GM12872 (cell line): ENCODE measurements at regions not wholly inside any gene's neighbourhood (a gene's known extent, or its start where the extent isn't known, plus 50 kb on each side); places are given as distances from the start of the nearest gene placed in this dataset.

Experiments used
- TF ChIP-seq, protein P1 (sequence below): IDR thresholded peaks from 3 replicates; pipeline ENCODE4 v1.5.1; 2011; ENCODE audit warnings: low read depth, mild to moderate bottlenecking, low read length, moderate library complexity; ENCODE audit not compliant: insufficient read depth

DNA sequence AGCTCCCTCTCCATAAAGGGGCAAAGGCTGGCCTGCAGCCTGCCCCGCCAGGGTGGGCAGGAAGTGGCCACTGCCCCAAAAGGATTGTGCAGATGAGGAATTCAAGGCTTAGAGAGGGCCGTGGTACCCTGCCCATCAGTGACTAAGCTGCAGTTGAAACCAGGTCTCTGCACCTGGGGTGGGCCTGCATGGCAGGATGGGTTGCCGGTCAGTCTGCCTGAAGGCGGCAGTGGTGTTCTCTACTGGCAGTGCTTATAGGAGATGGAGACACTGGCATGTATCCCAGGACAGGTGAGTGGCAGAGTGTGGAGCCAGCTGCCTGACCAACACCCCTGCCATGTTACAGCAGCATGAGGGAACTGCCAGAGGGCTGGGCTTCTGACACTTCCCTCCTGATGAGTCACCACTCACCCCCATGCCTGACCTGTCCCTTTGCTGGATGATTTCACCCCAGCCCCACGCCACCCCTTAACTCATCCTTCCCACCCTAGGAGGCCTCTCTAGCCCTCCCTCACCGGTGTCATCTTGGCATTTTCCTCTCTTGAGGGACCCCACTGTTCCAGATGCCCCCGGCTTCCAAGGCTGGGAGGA is 70.2 kb upstream of the LMO1 start:
- TF ChIP-seq, protein P1, sequence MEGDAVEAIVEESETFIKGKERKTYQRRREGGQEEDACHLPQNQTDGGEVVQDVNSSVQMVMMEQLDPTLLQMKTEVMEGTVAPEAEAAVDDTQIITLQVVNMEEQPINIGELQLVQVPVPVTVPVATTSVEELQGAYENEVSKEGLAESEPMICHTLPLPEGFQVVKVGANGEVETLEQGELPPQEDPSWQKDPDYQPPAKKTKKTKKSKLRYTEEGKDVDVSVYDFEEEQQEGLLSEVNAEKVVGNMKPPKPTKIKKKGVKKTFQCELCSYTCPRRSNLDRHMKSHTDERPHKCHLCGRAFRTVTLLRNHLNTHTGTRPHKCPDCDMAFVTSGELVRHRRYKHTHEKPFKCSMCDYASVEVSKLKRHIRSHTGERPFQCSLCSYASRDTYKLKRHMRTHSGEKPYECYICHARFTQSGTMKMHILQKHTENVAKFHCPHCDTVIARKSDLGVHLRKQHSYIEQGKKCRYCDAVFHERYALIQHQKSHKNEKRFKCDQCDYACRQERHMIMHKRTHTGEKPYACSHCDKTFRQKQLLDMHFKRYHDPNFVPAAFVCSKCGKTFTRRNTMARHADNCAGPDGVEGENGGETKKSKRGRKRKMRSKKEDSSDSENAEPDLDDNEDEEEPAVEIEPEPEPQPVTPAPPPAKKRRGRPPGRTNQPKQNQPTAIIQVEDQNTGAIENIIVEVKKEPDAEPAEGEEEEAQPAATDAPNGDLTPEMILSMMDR, result no peak

- TF ChIP-seq, protein P1, result no peak
Measured at GRCh38 chr11:8333376-8333775, 69.7 kb upstream of the LMO1 start.

DNA sequence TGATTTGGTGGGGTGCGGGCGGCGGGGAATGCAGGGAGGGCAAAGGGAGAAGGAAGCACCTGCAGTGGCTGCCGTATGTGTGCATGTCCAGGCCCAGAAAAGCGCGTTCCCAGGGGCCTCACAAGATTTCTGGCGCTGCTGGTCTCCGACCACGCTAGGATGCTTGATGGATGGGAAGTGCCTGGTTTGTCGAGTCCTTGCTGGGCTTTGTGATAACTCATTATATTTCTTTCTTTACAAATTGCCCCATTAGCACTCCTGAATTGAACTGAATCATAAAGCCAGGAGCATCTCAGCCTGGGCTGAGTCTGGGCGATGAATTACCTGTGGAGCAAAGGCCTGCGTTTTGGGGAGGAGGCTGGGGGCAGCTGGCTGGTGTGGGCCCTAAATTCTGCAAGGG is 69.2 kb upstream of the LMO1 start:
- TF ChIP-seq, protein P1, result no peak

DNA sequence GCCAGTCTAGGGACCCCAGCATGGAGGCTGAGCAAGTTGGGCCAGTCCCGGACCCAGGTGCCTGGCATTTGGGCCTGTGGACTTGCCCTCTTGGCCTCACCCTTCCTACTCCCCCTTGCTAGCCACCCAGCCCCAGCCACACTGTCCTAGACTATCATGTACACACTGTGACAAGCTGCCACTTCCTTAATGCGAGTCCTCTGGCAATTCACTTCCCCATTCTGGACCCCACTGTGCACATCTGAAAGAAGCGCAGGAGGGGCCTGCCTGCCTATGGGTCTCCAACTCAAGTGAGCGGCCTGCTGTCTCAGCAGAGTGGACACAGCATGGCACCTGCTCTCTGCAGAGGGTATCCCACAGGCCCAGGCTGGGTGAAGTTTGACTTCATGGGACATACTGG is 68.5 kb upstream of the LMO1 start:
- TF ChIP-seq, protein P1, result no peak

DNA sequence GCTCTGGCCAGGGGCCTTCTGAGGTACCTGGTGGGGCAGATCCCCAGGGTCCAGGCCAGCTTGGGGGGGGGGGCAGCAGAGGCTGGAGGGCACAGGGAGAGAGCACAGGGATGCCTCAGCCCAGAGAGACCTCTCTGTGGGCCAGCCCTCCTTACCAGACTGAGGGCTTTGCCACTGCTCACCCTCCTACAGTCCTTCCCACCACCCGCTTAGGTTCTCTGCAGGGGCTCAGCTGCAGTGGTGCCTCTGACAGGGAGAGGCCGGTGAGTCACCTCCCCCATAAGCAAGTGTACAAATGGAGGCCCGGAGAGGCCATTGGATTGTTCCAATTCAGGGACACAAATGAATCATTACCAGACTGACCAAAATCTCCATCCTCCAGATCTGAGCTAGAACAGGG is 68.1 kb upstream of the LMO1 start:
- TF ChIP-seq, protein P1, result no peak

DNA sequence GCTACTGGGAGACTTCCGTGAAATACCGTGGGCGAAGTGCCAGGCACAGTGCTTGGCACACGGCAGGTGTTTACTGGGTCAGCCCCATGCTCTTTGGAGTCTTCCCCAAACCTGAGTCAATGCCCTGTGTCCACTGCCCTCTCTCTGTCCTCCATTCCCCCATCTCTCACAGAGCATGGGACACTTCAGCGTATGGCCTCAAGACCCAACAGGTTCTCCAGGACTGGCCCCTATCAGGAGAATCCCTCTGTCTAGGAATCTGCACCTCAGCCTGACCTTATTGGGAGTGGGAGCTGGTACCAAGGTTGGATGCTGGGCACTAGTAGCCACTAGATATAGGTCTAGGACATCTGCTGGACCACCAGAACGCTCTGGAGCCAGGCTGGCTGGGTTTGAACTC is 67.2 kb upstream of the LMO1 start:
- TF ChIP-seq, protein P1, result no peak

DNA sequence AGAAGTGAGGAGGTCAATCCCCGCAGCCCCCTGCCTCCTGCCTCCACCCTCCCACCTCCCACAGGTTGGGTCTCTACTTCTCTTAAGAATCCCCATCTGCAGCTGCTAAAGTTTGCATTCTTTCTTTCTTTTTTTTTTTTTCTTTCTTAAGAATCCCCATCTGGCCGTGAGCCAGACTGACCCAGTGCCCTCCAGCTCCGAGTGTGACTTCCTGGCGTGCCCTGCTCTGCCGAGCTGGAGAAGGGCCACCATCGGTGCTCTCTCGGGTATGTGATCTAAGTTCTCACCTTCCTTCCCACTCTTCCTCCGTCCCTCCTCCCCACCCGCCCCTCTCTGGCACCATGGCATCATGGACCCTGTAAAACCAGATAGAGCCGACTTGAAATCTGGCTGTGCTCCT is 66.7 kb upstream of the LMO1 start:
- TF ChIP-seq, protein P1, result no peak
